T-helper 2 cell (primary cell): ENCODE measurements at regions not wholly inside any gene's neighbourhood (a gene's known extent, or its start where the extent isn't known, plus 50 kb on each side); places are given as distances from the start of the nearest gene placed in this dataset.

ENCODE experiments used
- DNase-seq, 5 experiments: peaks; one replicate each; pipeline versions ENCODE4 v3.0.0 to v3.0.0-alpha.2; 2012 to 2022

DNA sequence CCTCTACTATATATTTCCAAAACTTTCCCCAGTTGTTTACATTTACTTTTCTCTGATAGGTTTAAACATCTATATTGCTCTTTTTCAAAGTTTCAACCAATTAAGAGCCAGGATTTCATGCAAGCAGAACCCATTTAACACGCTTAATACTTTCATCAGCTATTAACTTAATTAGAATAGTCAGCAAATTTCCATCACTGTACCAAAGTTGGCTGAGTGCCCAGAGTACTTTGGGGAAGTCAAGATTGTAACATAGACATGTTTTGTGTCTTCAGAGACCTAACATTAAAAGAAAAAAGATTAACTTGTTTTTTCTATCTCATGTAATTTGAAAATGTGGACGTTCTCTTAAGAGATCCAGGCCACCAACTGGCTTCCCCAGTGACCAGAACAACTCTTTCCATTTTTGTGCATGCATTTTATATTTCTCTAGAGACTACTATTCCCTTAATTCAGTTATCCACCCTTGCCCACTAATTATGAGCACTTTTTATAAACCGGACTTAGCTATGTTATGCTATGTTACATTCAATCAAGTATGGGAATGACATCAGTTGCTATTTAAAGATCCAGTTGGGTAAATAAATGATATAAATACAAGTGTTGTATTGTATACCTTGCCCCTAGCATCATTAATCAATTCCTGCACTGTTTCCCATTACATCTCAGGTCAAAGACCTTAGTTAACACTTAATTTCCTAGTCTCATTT lies 478.1 kb upstream of the NMUR2 start:
- no peak for DNase-seq

- no peak for DNase-seq
These were observed 478.9 kb upstream of the NMUR2 start for GRCh38 chr5:152884006-152884405.

- DNase-seq = no peak
These were observed 495.3 kb upstream of the NMUR2 start for GRCh38 chr5:152900332-152900731.

DNA sequence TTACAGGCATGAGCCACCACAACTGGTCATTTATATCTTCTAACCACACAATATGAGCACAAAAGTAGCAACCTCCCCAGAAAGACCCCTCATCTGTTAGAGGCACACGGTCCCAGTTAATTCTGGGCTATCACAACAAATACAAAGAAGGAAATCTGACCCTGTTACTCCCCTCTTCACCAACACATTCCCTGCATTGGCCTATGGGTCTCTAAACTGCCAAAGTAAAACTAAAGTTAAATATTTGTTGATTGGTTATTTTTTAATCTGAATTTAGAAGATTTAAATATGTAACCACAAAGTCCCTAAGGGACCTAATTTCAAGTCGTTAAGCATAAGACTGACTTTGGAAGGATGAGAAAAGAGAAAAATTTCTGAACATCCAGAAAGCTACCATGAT lies 496.7 kb upstream of the NMUR2 start:
- no peak for DNase-seq

GRCh38 chr5:152905286-152905685 lies 500.2 kb upstream of the NMUR2 start:
- no peak for DNase-seq

- DNase-seq = no peak
These were observed 502.6 kb upstream of the NMUR2 start for GRCh38 chr5:152907488-152908245.

DNA sequence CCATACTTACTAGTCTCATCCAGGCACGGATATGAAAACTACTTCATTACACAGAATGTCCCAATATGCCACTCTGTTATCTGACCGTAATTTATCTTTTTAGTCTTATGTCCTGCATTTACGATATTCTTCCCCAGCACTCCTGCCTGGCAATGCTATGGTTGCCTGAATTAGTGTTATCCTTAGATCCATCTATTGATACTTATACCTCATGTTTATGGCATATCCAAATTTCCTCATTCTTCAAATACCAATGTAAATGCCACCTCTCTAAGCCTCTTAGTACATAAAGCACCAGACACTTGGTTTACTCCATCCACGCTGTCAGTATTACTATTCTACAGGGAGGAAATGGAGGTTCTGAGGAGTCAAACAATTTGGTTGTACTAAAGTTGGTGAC lies 507.8 kb upstream of the NMUR2 start:
- DNase-seq = no peak

DNA sequence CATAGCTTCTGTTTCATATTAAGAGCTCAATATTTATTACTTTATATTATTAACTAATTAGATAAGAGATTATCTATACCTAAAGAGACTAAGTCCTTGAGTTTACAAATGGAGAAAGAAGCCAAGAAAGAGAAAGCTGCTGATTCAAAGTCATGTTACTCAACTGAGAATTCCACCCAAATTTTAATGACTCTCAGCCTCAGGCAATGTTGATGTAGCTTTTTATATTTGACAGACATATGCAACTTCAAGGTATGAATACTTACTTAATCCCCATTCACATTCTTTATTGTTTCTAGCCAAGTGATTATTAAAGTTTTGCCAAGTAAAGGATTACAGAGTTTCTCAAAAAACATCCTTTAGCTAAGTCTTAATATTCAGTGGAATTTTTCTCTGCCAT lies 527.5 kb upstream of the NMUR2 start:
- DNase-seq = no peak

DNA sequence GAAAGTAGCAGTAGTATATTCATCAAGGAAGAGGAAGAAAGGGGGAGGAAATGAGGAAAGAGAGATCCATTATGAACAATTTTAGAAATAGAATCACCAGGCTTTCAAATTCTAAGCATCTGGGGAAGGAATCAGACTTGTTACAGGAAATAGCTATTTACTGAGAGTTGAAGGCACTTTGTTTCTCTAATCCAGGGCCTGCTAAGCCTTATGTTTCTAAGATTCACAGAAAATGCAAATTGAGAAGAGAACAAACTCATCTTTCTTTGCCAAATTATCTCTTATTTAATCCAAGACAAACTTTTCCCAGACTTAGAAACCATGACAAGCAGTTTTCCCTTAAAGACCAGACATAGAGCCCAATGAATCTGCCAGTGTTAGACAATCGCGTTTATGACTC lies 528.0 kb upstream of the NMUR2 start:
- DNase-seq = no peak

DNA sequence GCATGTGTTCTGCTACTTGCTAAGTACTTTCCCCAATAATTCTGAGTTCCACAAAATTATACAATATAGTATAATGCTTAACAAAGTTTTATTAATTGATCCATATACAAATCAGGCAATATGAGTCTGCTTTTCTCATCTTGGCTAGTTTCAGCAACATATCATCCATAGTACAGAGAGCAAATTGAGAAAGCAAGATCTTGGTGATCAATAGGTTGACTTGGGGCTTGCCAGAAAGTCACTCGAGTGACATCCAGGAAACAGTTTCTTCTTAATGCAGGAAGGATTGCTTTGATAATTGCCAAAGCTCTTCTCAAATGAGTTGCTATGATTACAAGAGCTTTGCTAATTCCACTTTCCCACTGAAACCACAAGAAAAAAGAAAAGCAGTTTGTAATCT lies 533.6 kb upstream of the NMUR2 start:
- no peak for DNase-seq

- no peak for DNase-seq
These were observed 537.7 kb upstream of the NMUR2 start for GRCh38 chr5:152942633-152943336.

DNA sequence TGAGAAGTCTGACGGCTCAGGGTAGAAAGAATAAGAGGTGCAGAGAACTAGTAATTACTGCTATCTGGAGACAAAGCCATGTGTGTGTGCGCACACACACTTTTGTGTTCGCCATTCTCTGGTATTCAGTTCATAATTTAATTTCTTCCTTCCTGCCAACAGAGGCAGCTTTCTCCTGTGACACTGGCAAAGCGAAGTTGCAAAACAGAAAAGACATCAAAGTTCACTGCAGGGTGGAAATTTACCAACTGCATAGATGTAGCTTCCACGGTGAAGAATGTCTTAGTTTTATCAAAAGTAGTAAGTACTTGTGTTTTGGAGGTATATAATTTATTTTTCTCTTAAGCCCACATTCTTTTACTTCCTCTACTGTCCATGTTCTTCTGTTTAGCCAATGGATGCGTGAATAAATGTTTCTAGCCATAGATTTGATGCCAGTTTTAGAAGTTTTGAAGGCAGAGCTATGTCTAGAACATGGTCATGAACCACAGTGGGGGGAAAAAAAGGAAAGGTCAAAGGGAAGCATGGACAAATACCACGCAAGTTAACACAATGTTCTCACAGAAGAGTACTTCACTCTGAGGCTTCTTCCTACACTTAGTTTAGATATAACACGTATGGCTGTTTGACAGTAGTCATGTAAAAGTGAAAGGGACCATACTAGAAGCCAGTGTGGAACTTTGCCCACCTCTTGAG lies 536.5 kb upstream of the GRIA1 start:
- no peak for DNase-seq

GRCh38 chr5:152956943-152957613 lies 533.4 kb upstream of the GRIA1 start:
- DNase-seq = no peak

DNA sequence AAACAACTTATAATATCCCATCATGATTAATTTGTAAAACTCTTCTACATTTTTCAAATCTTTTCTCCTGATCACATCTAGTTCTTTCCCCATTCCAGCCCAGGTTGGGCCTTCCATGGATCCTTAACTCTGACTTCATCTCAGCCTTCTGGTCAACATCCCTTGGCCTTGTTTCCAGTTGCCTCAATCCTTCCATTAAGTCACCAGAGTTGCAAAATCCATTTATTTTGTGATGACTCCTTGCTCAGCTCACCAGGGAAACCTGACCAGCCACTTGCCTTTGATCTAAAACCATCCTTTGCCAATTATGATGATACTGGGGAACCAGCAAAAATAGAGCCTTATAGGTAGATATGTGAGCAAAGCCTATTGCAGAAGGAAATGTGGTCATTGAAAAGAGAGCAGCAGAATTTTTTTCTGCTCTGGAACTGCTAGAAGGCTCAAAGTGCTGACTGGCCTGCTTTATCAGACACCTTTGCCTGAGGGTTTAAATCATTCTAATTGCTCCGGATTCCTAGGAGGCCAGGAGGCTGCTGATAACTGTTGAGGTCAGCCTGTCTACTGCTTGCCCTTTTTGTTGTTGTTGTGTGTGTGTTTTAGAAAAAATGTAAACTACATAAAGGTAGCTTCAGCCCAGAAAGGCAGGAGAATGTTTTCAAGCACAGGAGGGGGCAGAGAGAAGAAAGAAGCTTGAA lies 512.2 kb upstream of the GRIA1 start:
- DNase-seq = no peak

DNA sequence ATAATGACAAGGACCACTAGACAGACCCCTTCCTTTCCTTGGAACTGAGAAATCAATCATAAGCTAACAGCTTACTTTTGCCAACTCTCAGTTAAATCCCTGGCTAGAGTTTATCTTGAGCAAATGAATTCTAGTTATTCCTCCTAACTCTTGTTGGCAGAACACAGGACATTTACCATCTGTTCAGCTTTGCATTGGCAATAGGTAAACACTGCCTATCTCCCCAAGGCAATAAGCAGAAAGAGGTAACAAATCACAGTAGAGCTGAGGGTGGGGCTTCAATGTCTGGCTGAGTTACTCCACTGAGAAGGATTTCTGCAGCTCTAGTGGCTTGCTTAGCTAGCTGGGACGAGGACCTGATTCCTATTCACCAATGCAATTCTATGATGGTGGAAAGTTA lies 503.3 kb upstream of the GRIA1 start:
- no peak for DNase-seq

GRCh38 chr5:152990217-152990616 lies 500.3 kb upstream of the GRIA1 start:
- no peak for DNase-seq

- DNase-seq = no peak
These were observed 499.8 kb upstream of the GRIA1 start for GRCh38 chr5:152990649-152991048.

DNA sequence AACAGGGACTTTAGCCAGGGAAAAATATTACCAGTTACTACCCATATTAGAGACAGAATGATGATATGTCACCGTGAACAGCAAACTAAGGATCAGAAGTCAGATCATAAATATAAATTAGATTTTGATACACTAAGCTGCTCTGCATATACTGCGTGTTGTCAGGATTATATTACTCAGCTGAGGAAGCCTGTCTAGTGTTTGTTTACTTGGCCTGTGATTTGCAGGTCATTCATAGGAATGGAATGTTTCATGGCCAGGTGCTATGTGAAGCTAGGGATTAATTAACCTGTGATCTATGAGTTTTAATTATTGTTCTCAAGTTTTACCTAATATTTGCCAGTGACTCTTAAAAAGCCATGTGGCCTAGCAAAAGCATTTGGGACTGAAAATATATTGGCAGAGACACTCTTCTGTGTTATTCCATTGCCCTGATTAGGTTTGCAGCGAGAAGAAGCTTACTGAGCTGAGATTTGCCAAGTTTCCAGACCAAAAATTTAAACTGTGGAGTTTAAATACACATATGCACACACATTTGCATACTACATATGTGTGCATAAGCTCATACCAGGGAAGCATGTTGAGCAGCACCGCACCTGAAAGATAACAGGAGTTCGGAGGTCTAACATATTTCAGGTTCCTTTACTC lies 496.3 kb upstream of the GRIA1 start:
- DNase-seq = no peak

GRCh38 chr5:152995214-152995725 lies 495.2 kb upstream of the GRIA1 start:
- no peak for DNase-seq

GRCh38 chr5:153005711-153006110 lies 484.8 kb upstream of the GRIA1 start:
- DNase-seq = no peak

DNA sequence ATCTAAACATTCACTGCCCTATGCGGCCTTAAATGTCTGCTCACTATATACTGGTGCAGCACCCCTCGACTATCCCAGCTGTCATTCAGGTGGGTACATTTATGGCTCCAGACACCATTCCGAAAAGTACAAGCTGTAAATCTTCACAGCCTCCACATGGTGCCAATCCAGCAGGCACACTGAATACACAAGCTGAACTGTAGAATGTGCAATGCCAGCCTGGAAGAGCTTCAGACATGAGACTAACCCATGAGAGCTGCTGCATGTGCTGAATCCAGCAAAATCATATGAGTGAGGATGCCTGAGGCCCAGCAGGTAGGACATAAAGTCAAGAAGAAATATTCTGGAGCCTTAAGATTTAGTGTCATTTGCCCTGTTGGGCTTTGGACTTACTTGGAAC lies 483.8 kb upstream of the GRIA1 start:
- DNase-seq = no peak
